ENCODE measurements at regions not wholly inside any gene's neighbourhood (a gene's known extent, or its start where the extent isn't known, plus 50 kb on each side); places are given as distances from the start of the nearest gene placed in this dataset.

GRCh38 chr4:8738471-8738931 lies 133.1 kb downstream of the HMX1 start:
- H3K4me3 ChIP-seq (ENCODE audit: low read depth, low read length), result no peak overlapping the region
- TF ChIP-seq, protein P1, sequence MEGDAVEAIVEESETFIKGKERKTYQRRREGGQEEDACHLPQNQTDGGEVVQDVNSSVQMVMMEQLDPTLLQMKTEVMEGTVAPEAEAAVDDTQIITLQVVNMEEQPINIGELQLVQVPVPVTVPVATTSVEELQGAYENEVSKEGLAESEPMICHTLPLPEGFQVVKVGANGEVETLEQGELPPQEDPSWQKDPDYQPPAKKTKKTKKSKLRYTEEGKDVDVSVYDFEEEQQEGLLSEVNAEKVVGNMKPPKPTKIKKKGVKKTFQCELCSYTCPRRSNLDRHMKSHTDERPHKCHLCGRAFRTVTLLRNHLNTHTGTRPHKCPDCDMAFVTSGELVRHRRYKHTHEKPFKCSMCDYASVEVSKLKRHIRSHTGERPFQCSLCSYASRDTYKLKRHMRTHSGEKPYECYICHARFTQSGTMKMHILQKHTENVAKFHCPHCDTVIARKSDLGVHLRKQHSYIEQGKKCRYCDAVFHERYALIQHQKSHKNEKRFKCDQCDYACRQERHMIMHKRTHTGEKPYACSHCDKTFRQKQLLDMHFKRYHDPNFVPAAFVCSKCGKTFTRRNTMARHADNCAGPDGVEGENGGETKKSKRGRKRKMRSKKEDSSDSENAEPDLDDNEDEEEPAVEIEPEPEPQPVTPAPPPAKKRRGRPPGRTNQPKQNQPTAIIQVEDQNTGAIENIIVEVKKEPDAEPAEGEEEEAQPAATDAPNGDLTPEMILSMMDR (IDR thresholded peaks at IDR 0.05; ENCODE audit: low read depth, low read length), result no peak

GRCh38 chr4:8737601-8738279 lies 133.9 kb downstream of the HMX1 start:
- TF ChIP-seq, protein P1 (IDR thresholded peaks at IDR 0.05; ENCODE audit: low read depth, low read length), result no peak
- H3K4me3 ChIP-seq (ENCODE audit: low read depth, low read length), result no peak overlapping the region

GRCh38 chr4:8737075-8737474 lies 134.6 kb downstream of the HMX1 start:
- TF ChIP-seq, protein P1 (IDR thresholded peaks at IDR 0.05; ENCODE audit: low read depth, low read length), result no peak
- H3K4me3 ChIP-seq (ENCODE audit: low read depth, low read length), result no peak overlapping the region

DNA sequence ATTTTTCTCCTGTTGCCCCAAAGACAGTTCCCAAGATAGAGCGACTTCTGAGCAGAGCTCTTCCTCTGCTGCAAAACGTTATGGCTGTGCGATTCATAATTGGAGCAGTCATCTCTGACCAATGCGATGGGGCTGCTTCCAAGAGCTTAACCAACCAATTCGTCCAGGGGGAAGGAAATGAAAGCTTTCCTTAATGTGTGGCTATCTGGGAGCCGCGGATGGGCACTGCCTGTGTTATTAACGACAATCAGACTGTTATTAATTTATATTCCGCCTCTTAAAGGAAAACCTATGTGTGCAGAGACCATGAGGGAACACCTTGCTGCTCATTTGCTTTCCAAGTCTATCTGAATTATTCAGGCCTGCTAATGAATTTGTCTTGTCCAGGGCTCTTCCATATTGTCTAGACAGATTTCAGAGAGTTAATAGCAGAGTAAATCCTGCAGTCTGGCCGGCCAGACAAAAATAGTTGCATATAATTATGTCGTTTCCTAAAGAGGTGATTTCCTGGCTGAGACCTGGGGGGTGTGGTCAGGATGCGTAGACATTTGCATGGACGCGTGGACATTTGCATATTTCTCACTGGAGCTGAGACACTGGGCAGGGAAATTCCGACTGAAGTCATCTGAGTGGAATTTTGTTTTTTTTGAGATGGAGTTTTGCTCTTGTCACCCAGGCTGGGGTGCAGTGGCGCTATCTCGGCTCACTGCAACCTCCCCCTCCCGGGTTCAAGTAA lies 135.4 kb downstream of the HMX1 start:
- H3K4me3 ChIP-seq (ENCODE audit: low read depth, low read length), result no peak overlapping the region
- TF ChIP-seq, protein P1 (IDR thresholded peaks at IDR 0.05; ENCODE audit: low read depth, low read length), result no peak

- H3K4me3 ChIP-seq (ENCODE audit: low read depth, low read length), result no peak overlapping the region
- TF ChIP-seq, protein P1 (IDR thresholded peaks at IDR 0.05; ENCODE audit: low read depth, low read length), result no peak
Observed at GRCh38 chr4:8735236-8736089, 136.2 kb downstream of the HMX1 start.

DNA sequence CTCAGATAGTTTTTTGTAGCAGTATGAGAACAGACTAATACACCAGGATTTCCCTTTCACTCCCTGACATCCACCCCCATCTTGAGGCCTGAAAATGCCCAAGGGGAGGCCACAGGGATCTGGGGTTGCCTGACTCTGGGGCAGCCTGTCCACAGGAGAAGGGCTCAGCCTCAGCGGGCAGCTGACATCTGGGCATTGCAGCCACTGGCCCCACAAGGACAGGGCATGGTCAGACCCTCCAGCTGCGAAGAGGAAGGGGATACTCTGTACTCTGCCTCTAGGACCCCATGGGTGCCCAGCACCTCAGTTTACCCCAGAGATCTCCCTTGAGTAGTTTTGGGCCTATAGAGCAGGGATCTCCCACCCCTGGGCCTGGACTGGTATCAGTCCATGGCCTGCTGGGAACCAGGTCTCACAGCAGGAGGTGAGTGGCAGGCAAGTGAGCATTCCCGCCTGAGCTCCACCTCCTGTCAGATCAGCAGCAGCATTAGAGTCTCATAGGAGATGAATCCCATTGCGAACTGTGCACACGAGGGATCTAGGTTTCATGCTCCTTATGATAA lies 138.9 kb downstream of the HMX1 start:
- TF ChIP-seq, protein P1 (IDR thresholded peaks at IDR 0.05; ENCODE audit: low read depth, low read length), result no peak
- no peak overlapping the region for H3K4me3 ChIP-seq (ENCODE audit: low read depth, low read length)

Data from WI38 (cell line).